Activated T-helper 2 cell treated with anti-CD3 and anti-CD28 coated beads, Interferon-gamma antibody, Interleukin-2, Interleukin-4, amounts not matched to agents 10 μg/mL and 5 μg/mL and 100 μg/mL, durations not matched to agents 14 hours and 24 hours and 36 hours (primary cell): ENCODE measurements at regions not wholly inside any gene's neighbourhood (a gene's known extent, or its start where the extent isn't known, plus 50 kb on each side); places are given as distances from the start of the nearest gene placed in this dataset.

Source experiments
- DNase-seq: peaks from one replicate; pipeline ENCODE4 v3.0.0; 2021; ENCODE audit warnings: low spot score
- H3K27ac Mint-ChIP-seq: one replicate; pipeline ENCODE4 v1.8.0; 2021; ENCODE audit warnings: mixed read lengths
- H3K27me3 Mint-ChIP-seq: one replicate; pipeline ENCODE4 v1.8.0; 2021; ENCODE audit warnings: low read depth, mixed read lengths
- H3K36me3 Mint-ChIP-seq: one replicate; pipeline ENCODE4 v1.8.0; 2021; ENCODE audit warnings: low read depth, mixed read lengths
- H3K4me1 Mint-ChIP-seq: one replicate; pipeline ENCODE4 v1.8.0; 2021; ENCODE audit warnings: low read depth, mixed read lengths
- H3K4me3 Mint-ChIP-seq: one replicate; pipeline ENCODE4 v1.8.0; 2021; ENCODE audit warnings: low read depth, mild to moderate bottlenecking, moderate library complexity, mixed read lengths
- H3K9me3 Mint-ChIP-seq: one replicate; pipeline ENCODE4 v1.8.0; 2021; ENCODE audit warnings: mixed read lengths
- intact Hi-C: fragments of 100-400 bp; cut with micrococcal nuclease; formaldehyde crosslinking; loops from one replicate; pipeline ENCODE4 v1.15.1; 2023

- no peak overlapping the region for H3K4me3 Mint-ChIP-seq
Observed at GRCh38 chr5:167230414-167230813, 1061.0 kb upstream of the WWC1 start.

DNA sequence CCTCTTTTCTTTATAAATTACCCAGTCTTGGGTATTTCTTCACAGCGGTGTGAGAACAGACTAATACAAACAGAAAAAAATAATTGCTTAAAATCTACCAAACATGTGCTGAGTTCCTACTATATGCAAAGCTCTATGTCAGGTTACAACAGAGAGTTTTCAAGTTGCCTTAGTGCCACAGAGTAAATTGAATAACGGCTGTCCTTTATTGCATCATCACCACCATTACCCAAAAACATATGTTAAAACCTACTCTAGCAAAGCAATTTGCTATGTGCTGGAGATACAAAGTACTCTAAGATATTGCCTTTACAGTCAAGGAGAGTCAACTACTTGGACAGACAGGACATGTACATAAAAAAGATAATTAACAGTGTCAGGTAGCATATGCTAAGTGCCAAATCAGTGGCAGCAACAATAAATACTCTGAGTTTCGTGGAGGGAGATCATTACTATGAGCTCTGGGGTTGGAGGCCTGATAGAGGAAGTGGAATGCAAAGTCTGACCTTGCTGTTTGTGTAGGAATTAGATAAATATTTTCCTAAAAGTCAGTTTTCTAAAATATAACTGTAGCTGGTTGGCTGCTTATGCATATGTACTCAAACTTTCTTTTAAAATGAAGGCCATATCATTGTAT, 1058.7 kb upstream of the WWC1 start:
- Mint-ChIP-seq H3K4me1 (no peaks in the 10 kb centered on the region), H3K4me3 (no peak overlapping the region), H3K27ac (no peak overlapping the region), H3K9me3 (peaks cover 36% of the 10 kb centered on the region), H3K36me3 (no peaks in the 10 kb centered on the region), H3K27me3 (no peaks in the 10 kb centered on the region)
- intact Hi-C loops: no loop called here
- no peak for DNase-seq

More at GRCh38 chr5:167230414-167230813, 1061.0 kb upstream of the WWC1 start:
- Mint-ChIP-seq H3K4me1 (no peaks in the 10 kb centered on the region), H3K27me3 (no peaks in the 10 kb centered on the region), H3K36me3 (no peaks in the 10 kb centered on the region), H3K27ac (no peak overlapping the region), H3K9me3 (peaks cover 50% of the 10 kb centered on the region)
- no peak for DNase-seq
- intact Hi-C loops: no loop called here

GRCh38 chr5:167233507-167234220, 1057.8 kb upstream of the WWC1 start:
- H3K4me3 Mint-ChIP-seq: no peak overlapping the region
- H3K27me3 Mint-ChIP-seq: no peaks in the 10 kb centered on the region
- H3K27ac Mint-ChIP-seq: no peak overlapping the region
- DNase-seq: no peak
- peaks cover 32% of the 10 kb centered on the region for H3K9me3 Mint-ChIP-seq
- no peaks in the 10 kb centered on the region for H3K4me1 Mint-ChIP-seq
- intact Hi-C loops: no loop called here
- H3K36me3 Mint-ChIP-seq: no peaks in the 10 kb centered on the region

GRCh38 chr5:167241436-167242067, 1049.9 kb upstream of the WWC1 start:
- Mint-ChIP-seq H3K27ac (no peak overlapping the region), H3K27me3 (no peaks in the 10 kb centered on the region), H3K4me3 (no peak overlapping the region), H3K36me3 (no peaks in the 10 kb centered on the region), H3K4me1 (no peaks in the 10 kb centered on the region), H3K9me3 (peaks cover 26% of the 10 kb centered on the region)
- intact Hi-C loops: no loop called here
- no peak for DNase-seq

- no peak for DNase-seq
- intact Hi-C loops: no loop called here
- Mint-ChIP-seq H3K4me1 (no peaks in the 10 kb centered on the region), H3K27ac (no peak overlapping the region), H3K9me3 (peaks cover 26% of the 10 kb centered on the region), H3K36me3 (no peaks in the 10 kb centered on the region), H3K4me3 (no peak overlapping the region), H3K27me3 (no peaks in the 10 kb centered on the region)
Observed at GRCh38 chr5:167242701-167243100, 1048.7 kb upstream of the WWC1 start.

DNA sequence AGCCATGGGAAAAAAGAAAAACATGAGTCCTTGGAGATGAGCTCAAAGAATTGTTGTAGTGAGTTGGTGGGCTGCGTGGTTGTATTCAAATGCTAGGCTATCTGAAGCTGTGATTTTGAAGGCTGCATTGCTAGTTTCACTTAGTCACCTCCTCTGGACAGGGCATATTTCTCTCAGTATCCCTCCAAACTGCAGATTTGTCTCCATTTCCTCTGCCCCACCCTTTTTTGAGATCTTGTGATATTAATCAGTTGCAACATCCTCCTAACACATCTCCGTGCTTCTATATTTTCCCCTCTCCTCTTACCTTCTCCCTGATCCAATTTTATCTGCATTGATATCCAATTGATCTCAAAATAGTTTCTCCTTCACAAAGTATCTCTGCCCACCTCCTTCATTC, 1048.0 kb upstream of the WWC1 start:
- H3K4me1 Mint-ChIP-seq: no peaks in the 10 kb centered on the region
- H3K4me3 Mint-ChIP-seq: no peak overlapping the region
- no peaks in the 10 kb centered on the region for H3K27me3 Mint-ChIP-seq
- peaks cover 22% of the 10 kb centered on the region for H3K9me3 Mint-ChIP-seq
- no peaks in the 10 kb centered on the region for H3K36me3 Mint-ChIP-seq
- DNase-seq: no peak
- intact Hi-C loops: no loop called here
- H3K27ac Mint-ChIP-seq: no peak overlapping the region

DNA sequence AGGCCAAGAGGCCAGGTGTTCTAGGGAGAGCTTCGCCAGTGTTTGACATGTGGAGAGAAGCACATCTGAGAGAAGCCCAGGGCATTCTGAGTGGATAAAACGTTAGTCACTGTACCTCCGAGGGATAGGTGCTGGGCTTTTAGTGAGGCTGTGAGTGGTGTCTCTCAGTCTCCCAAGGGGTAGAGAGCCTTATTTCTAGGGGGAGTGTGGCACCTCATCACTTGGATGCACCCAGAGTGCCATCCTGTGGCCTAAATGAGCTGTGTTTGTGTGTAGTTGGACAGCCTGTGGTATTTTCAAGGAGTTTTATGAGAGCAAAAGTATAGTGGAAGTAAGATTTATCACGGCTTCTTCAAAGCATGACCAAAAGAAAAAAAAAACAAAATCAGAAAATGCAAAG, 1046.9 kb upstream of the WWC1 start:
- no peaks in the 10 kb centered on the region for H3K36me3 Mint-ChIP-seq
- intact Hi-C loops: no loop called here
- H3K4me1 Mint-ChIP-seq: no peaks in the 10 kb centered on the region
- peaks cover 26% of the 10 kb centered on the region for H3K9me3 Mint-ChIP-seq
- H3K4me3 Mint-ChIP-seq: no peak overlapping the region
- no peak for DNase-seq
- H3K27me3 Mint-ChIP-seq: no peaks in the 10 kb centered on the region
- no peak overlapping the region for H3K27ac Mint-ChIP-seq

GRCh38 chr5:167245868-167246267, 1045.6 kb upstream of the WWC1 start:
- Mint-ChIP-seq H3K36me3 (no peaks in the 10 kb centered on the region), H3K27me3 (no peaks in the 10 kb centered on the region), H3K27ac (no peak overlapping the region), H3K9me3 (peaks cover 19% of the 10 kb centered on the region), H3K4me1 (no peaks in the 10 kb centered on the region), H3K4me3 (no peak overlapping the region)
- intact Hi-C loops: no loop called here
- DNase-seq: no peak

DNA sequence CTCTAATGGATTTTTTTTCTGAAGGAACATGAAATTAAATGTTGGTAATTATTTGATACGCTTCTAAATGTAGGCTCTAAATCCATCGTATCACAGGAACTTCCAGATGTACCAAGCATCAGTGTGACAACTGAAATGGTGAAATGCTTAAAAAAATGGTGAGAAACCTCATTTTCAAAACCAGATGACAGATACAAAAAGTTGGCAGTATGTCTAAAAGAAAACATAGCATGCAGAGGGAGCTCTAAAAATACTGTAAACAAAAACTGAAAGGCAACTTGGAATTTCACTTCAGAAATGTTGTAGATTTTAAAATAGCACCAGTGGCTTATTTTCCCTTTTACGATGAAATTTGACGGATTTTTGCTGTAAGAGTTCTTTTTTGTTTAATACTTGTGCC, 1043.6 kb upstream of the WWC1 start:
- intact Hi-C loops: no loop called here
- no peaks in the 10 kb centered on the region for H3K27me3 Mint-ChIP-seq
- H3K27ac Mint-ChIP-seq: no peak overlapping the region
- DNase-seq: no peak
- peaks cover 9% of the 10 kb centered on the region for H3K9me3 Mint-ChIP-seq
- no peak overlapping the region for H3K4me3 Mint-ChIP-seq
- H3K4me1 Mint-ChIP-seq: no peaks in the 10 kb centered on the region
- H3K36me3 Mint-ChIP-seq: no peaks in the 10 kb centered on the region

DNA sequence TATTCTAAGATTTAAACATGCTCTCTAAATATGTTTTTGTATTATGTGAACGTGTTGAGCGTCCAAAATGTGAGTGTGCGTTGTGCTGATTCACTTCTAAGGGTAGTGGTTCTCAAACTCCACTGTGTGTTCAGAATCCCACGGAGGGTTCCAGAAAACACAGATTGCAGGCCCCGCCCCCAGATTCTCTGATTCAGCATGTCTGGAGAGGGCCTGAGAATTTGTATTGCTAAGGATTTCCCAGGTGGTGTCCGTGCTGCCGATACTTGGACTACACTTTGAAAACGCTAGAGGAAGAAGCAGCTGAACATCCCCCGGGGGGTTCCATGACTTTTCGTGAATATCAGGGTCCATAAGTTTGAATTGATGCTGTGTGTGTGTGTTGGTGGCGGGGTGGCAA, 1043.2 kb upstream of the WWC1 start:
- H3K9me3 Mint-ChIP-seq: peaks cover 4% of the 10 kb centered on the region
- H3K36me3 Mint-ChIP-seq: no peaks in the 10 kb centered on the region
- H3K27ac Mint-ChIP-seq: no peak overlapping the region
- no peaks in the 10 kb centered on the region for H3K4me1 Mint-ChIP-seq
- no peak for DNase-seq
- no peak overlapping the region for H3K4me3 Mint-ChIP-seq
- intact Hi-C loops: no loop called here
- H3K27me3 Mint-ChIP-seq: no peaks in the 10 kb centered on the region

GRCh38 chr5:167250996-167251395, 1040.4 kb upstream of the WWC1 start:
- no peaks in the 10 kb centered on the region for H3K36me3 Mint-ChIP-seq
- peaks cover 4% of the 10 kb centered on the region for H3K9me3 Mint-ChIP-seq
- no peak for DNase-seq
- no peak overlapping the region for H3K27ac Mint-ChIP-seq
- H3K4me3 Mint-ChIP-seq: no peak overlapping the region
- intact Hi-C loops: no loop called here
- H3K27me3 Mint-ChIP-seq: no peaks in the 10 kb centered on the region
- no peaks in the 10 kb centered on the region for H3K4me1 Mint-ChIP-seq

DNA sequence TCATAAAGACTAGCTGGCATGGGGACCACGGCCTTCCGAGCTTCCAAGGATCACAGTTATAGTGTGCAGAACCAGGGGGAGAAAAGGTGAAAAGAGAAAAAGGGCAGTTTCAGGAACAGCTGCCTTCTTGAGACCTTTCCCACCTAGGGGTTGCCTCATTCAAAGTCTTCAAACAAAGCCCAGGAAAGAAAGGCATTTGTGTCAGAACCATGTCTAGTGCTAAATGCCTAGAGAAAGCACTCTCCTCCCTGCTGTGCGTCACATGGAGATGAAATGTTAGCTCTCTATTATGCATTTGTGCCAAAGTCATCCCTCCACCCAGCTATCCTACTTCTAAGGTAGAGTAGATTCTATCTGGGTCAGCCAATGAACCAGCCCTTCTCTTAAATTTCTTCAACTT, 1037.3 kb upstream of the WWC1 start:
- Mint-ChIP-seq H3K9me3 (peaks cover 4% of the 10 kb centered on the region), H3K27ac (no peak overlapping the region), H3K4me1 (no peaks in the 10 kb centered on the region), H3K27me3 (no peaks in the 10 kb centered on the region), H3K4me3 (no peak overlapping the region), H3K36me3 (no peaks in the 10 kb centered on the region)
- intact Hi-C loops: no loop called here
- no peak for DNase-seq

DNA sequence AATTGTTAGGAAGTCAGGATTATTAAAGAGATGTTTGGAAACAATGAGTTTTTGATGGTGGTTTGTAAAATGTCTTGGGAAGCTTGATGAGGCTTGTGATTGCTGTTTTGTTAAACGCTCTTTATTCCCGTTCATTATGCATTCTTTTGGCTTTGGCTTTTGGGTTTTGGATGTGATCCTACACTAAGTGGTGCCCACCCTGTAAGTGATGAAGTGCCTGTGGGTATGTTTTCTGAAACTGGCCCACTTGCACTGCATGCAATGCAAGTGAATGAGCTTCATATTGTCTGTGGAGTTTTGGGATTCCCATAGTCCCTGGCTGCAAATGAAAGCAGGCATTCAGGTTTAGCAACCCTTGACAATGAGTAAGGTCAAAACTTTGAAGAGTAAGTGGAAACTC, 1035.5 kb upstream of the WWC1 start:
- Mint-ChIP-seq H3K27me3 (no peaks in the 10 kb centered on the region), H3K4me3 (no peak overlapping the region), H3K4me1 (no peaks in the 10 kb centered on the region), H3K36me3 (no peaks in the 10 kb centered on the region), H3K9me3 (no peaks in the 10 kb centered on the region), H3K27ac (no peak overlapping the region)
- no peak for DNase-seq
- intact Hi-C loops: no loop called here
